ENCODE measurements at regions not wholly inside any gene's neighbourhood (a gene's known extent, or its start where the extent isn't known, plus 50 kb on each side); places are given as distances from the start of the nearest gene placed in this dataset.

- H4K91ac ChIP-seq (ENCODE audit: low read depth, low read length), result no peak overlapping the region
- H3K9ac ChIP-seq (ENCODE audit: low read length), result no peak overlapping the region
- H3K79me2 ChIP-seq (ENCODE audit: control insufficient read depth, insufficient read depth, low read length, poor library complexity), result no peaks in the 10 kb centered on the region
- no peaks in the 10 kb centered on the region for H3K27me3 ChIP-seq (ENCODE audit: insufficient read depth, low read length)
- H3K14ac ChIP-seq (ENCODE audit: low read length), result no peak overlapping the region
- H3K79me1 ChIP-seq (ENCODE audit: low read length), result peaks cover 6% of the 10 kb centered on the region
- H3K27ac ChIP-seq (ENCODE audit: low read depth, low read length), result no peak overlapping the region
- no peak overlapping the region for H3K4me3 ChIP-seq (ENCODE audit: low read depth, low read length)
- no peak overlapping the region for H3K23ac ChIP-seq (ENCODE audit: low read length)
- H2AK5ac ChIP-seq (ENCODE audit: low read length), result no peak overlapping the region
- H3K36me3 ChIP-seq (ENCODE audit: control insufficient read depth in 1 of 2, insufficient read depth in 2 of 2, low read length in 2 of 2), result peaks cover 0 to 3% of the 10 kb centered on the region in 2 experiments
- no peak overlapping the region for H2AFZ ChIP-seq (ENCODE audit: insufficient read depth, low read length, poor library complexity)
- no peak for DNase-seq
- H2BK12ac ChIP-seq (ENCODE audit: low read length), result no peak overlapping the region
- no peak overlapping the region for H3K4ac ChIP-seq (ENCODE audit: low read depth, low read length)
- no peak overlapping the region for H3K18ac ChIP-seq (ENCODE audit: low read length)
- H2BK5ac ChIP-seq (ENCODE audit: low read depth, low read length, poor library complexity), result no peak overlapping the region
- H3K9me3 ChIP-seq (ENCODE audit: insufficient read depth, low read depth, low read length), result no peaks in the 10 kb centered on the region
- H3K4me1 ChIP-seq (ENCODE audit: control insufficient read depth in 1 of 2, insufficient read depth in 2 of 2, low read length in 2 of 2), result peaks cover 3 to 9% of the 10 kb centered on the region in 2 experiments
- H3K4me2 ChIP-seq (ENCODE audit: low read length), result no peak overlapping the region
- no peak overlapping the region for H4K8ac ChIP-seq (ENCODE audit: low read depth, low read length)
- H2BK120ac ChIP-seq (ENCODE audit: insufficient read depth, low read length, poor library complexity), result no peak overlapping the region
- no peak overlapping the region for H4K12ac ChIP-seq (ENCODE audit: low read depth, low read length)
Measured at GRCh38 chr2:186328838-186329237, 157.2 kb upstream of the ZC3H15 start.

GRCh38 chr2:186330050-186330449, 156.0 kb upstream of the ZC3H15 start:
- Histone ChIP-seq H3K4me2 (ENCODE audit: low read length) (no peak overlapping the region), H2BK5ac (ENCODE audit: low read depth, low read length, poor library complexity) (no peak overlapping the region), H4K8ac (ENCODE audit: low read depth, low read length) (no peak overlapping the region), H3K27ac (ENCODE audit: low read depth, low read length) (no peak overlapping the region), H3K9ac (ENCODE audit: low read length) (no peak overlapping the region), H2AFZ (ENCODE audit: insufficient read depth, low read length, poor library complexity) (no peak overlapping the region), H3K23ac (ENCODE audit: low read length) (no peak overlapping the region), H4K12ac (ENCODE audit: low read depth, low read length) (no peak overlapping the region), H3K9me3 (ENCODE audit: insufficient read depth, low read depth, low read length) (no peaks in the 10 kb centered on the region), H3K79me1 (ENCODE audit: low read length) (peaks cover 6% of the 10 kb centered on the region), H3K14ac (ENCODE audit: low read length) (no peak overlapping the region), H4K91ac (ENCODE audit: low read depth, low read length) (no peak overlapping the region), H2AK5ac (ENCODE audit: low read length) (no peak overlapping the region), H3K4ac (ENCODE audit: low read depth, low read length) (no peak overlapping the region), H3K4me3 (ENCODE audit: low read depth, low read length) (no peak overlapping the region), H3K79me2 (ENCODE audit: control insufficient read depth, insufficient read depth, low read length, poor library complexity) (no peaks in the 10 kb centered on the region), H3K18ac (ENCODE audit: low read length) (no peak overlapping the region), H3K36me3 (ENCODE audit: control insufficient read depth in 1 of 2, insufficient read depth in 2 of 2, low read length in 2 of 2) (no peaks in the 10 kb centered on the region), H2BK12ac (ENCODE audit: low read length) (no peak overlapping the region), H2BK120ac (ENCODE audit: insufficient read depth, low read length, poor library complexity) (no peak overlapping the region), H3K4me1 (ENCODE audit: control insufficient read depth in 1 of 2, insufficient read depth in 2 of 2, low read length in 2 of 2) (peaks cover 3 to 9% of the 10 kb centered on the region in 2 experiments), H3K27me3 (ENCODE audit: insufficient read depth, low read length) (no peaks in the 10 kb centered on the region)
- WGBS (ENCODE audit: extremely low coverage, insufficient coverage, insufficient read length), result no CpG with 5 or more reads among the region's 1 CpG
- no peak for DNase-seq

GRCh38 chr2:186339716-186340115, 146.3 kb upstream of the ZC3H15 start:
- Histone ChIP-seq H3K4me2 (ENCODE audit: low read length) (no peak overlapping the region), H3K4me3 (ENCODE audit: low read depth, low read length) (no peak overlapping the region), H3K4ac (ENCODE audit: low read depth, low read length) (no peak overlapping the region), H3K27ac (ENCODE audit: low read depth, low read length) (no peak overlapping the region), H2AK5ac (ENCODE audit: low read length) (no peak overlapping the region), H4K91ac (ENCODE audit: low read depth, low read length) (no peak overlapping the region), H2AFZ (ENCODE audit: insufficient read depth, low read length, poor library complexity) (no peak overlapping the region), H3K14ac (ENCODE audit: low read length) (no peak overlapping the region), H3K18ac (ENCODE audit: low read length) (no peak overlapping the region), H3K9me3 (ENCODE audit: insufficient read depth, low read depth, low read length) (no peaks in the 10 kb centered on the region), H3K4me1 (ENCODE audit: control insufficient read depth in 1 of 2, insufficient read depth in 2 of 2, low read length in 2 of 2) (no peaks in the 10 kb centered on the region), H3K79me1 (ENCODE audit: low read length) (no peaks in the 10 kb centered on the region), H3K27me3 (ENCODE audit: insufficient read depth, low read length) (no peaks in the 10 kb centered on the region), H4K8ac (ENCODE audit: low read depth, low read length) (no peak overlapping the region), H3K23ac (ENCODE audit: low read length) (no peak overlapping the region), H2BK120ac (ENCODE audit: insufficient read depth, low read length, poor library complexity) (no peak overlapping the region), H2BK5ac (ENCODE audit: low read depth, low read length, poor library complexity) (no peak overlapping the region), H3K36me3 (ENCODE audit: control insufficient read depth in 1 of 2, insufficient read depth in 2 of 2, low read length in 2 of 2) (no peaks in the 10 kb centered on the region), H2BK12ac (ENCODE audit: low read length) (no peak overlapping the region), H3K79me2 (ENCODE audit: control insufficient read depth, insufficient read depth, low read length, poor library complexity) (no peaks in the 10 kb centered on the region), H3K9ac (ENCODE audit: low read length) (no peak overlapping the region), H4K12ac (ENCODE audit: low read depth, low read length) (no peak overlapping the region)
- DNase-seq, result no peak
- no CpG with 5 or more reads among the region's 1 CpG for WGBS (ENCODE audit: extremely low coverage, insufficient coverage, insufficient read length)

- no peak overlapping the region for H3K4ac ChIP-seq (ENCODE audit: low read depth, low read length)
- H3K79me2 ChIP-seq (ENCODE audit: control insufficient read depth, insufficient read depth, low read length, poor library complexity), result no peaks in the 10 kb centered on the region
- no peak overlapping the region for H2BK120ac ChIP-seq (ENCODE audit: insufficient read depth, low read length, poor library complexity)
- no peak overlapping the region for H4K8ac ChIP-seq (ENCODE audit: low read depth, low read length)
- no peak overlapping the region for H4K12ac ChIP-seq (ENCODE audit: low read depth, low read length)
- H3K79me1 ChIP-seq (ENCODE audit: low read length), result no peaks in the 10 kb centered on the region
- no peaks in the 10 kb centered on the region for H3K9me3 ChIP-seq (ENCODE audit: insufficient read depth, low read depth, low read length)
- no peak overlapping the region for H3K9ac ChIP-seq (ENCODE audit: low read length)
- DNase-seq, result no peak
- no peak overlapping the region for H2AFZ ChIP-seq (ENCODE audit: insufficient read depth, low read length, poor library complexity)
- H2BK12ac ChIP-seq (ENCODE audit: low read length), result no peak overlapping the region
- no peak overlapping the region for H3K4me2 ChIP-seq (ENCODE audit: low read length)
- H2AK5ac ChIP-seq (ENCODE audit: low read length), result no peak overlapping the region
- H3K36me3 ChIP-seq (ENCODE audit: control insufficient read depth in 1 of 2, insufficient read depth in 2 of 2, low read length in 2 of 2), result no peaks in the 10 kb centered on the region
- no peaks in the 10 kb centered on the region for H3K27me3 ChIP-seq (ENCODE audit: insufficient read depth, low read length)
- no peaks in the 10 kb centered on the region for H3K4me1 ChIP-seq (ENCODE audit: control insufficient read depth in 1 of 2, insufficient read depth in 2 of 2, low read length in 2 of 2)
- H3K18ac ChIP-seq (ENCODE audit: low read length), result no peak overlapping the region
- no CpG with 5 or more reads among the region's 1 CpG for WGBS (ENCODE audit: extremely low coverage, insufficient coverage, insufficient read length)
- H3K4me3 ChIP-seq (ENCODE audit: low read depth, low read length), result no peak overlapping the region
- H3K23ac ChIP-seq (ENCODE audit: low read length), result no peak overlapping the region
- H3K27ac ChIP-seq (ENCODE audit: low read depth, low read length), result no peak overlapping the region
- H3K14ac ChIP-seq (ENCODE audit: low read length), result no peak overlapping the region
- no peak overlapping the region for H2BK5ac ChIP-seq (ENCODE audit: low read depth, low read length, poor library complexity)
- H4K91ac ChIP-seq (ENCODE audit: low read depth, low read length), result no peak overlapping the region
Measured at GRCh38 chr2:186342029-186342428, 144.0 kb upstream of the ZC3H15 start.
